Fibroblast of pulmonary artery (primary cell): ENCODE measurements at regions not wholly inside any gene's neighbourhood (a gene's known extent, or its start where the extent isn't known, plus 50 kb on each side); places are given as distances from the start of the nearest gene placed in this dataset.
A peak's percentile ranks its signal among the peaks of the same experiment; 100 is the strongest.

Experiments used
- DNase-seq: peaks from one replicate; pipeline ENCODE4 v3.0.0-alpha.2; 2010; ENCODE audit warnings: low read depth
- H3K4me3 ChIP-seq: replicated peaks from 2 replicates; pipeline ENCODE4 v1.5.1; 2011; ENCODE audit warnings: low read depth, mild to moderate bottlenecking, control low read depth, low read length, moderate library complexity
- TF ChIP-seq, protein P1 (sequence below): IDR thresholded peaks from 2 replicates; pipeline ENCODE4 v1.5.1; 2011; ENCODE audit warnings: mild to moderate bottlenecking, control low read depth, low read length, inconsistent platforms; ENCODE audit errors: missing control alignments

GRCh38 chr3:109927161-109927560 lies 589.8 kb upstream of the DPPA4 start:
- H3K4me3 ChIP-seq: no peak overlapping the region
- TF ChIP-seq, protein P1, sequence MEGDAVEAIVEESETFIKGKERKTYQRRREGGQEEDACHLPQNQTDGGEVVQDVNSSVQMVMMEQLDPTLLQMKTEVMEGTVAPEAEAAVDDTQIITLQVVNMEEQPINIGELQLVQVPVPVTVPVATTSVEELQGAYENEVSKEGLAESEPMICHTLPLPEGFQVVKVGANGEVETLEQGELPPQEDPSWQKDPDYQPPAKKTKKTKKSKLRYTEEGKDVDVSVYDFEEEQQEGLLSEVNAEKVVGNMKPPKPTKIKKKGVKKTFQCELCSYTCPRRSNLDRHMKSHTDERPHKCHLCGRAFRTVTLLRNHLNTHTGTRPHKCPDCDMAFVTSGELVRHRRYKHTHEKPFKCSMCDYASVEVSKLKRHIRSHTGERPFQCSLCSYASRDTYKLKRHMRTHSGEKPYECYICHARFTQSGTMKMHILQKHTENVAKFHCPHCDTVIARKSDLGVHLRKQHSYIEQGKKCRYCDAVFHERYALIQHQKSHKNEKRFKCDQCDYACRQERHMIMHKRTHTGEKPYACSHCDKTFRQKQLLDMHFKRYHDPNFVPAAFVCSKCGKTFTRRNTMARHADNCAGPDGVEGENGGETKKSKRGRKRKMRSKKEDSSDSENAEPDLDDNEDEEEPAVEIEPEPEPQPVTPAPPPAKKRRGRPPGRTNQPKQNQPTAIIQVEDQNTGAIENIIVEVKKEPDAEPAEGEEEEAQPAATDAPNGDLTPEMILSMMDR: no peak
- DNase-seq: peak; percentile 96

- DNase-seq: no peak
- H3K4me3 ChIP-seq: no peak overlapping the region
- TF ChIP-seq, protein P1: no peak
Measured at GRCh38 chr3:109927726-109928125, 590.4 kb upstream of the DPPA4 start.

DNA sequence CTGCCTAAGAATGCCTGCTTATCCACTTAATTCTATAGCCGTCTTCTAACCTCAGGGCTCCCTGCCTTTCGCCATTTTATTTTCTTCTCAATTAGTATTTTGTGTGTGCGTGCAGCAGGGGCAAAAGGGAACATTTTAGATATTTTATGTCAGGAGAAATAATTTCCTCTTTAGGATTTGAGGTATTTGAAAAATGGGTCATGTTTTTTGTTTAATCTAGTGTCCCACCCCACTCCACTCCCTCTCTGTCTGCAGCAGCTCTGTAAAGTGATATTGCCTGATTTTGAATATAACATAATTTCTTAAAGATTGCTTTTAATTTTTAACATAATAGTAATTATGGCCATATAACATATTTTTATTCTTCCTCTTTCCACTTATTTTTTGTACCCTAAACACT lies 593.2 kb upstream of the DPPA4 start:
- peak; percentile 6 for DNase-seq
- TF ChIP-seq, protein P1: no peak
- H3K4me3 ChIP-seq: no peak overlapping the region

GRCh38 chr3:109933576-109933975 lies 596.2 kb upstream of the DPPA4 start:
- DNase-seq: no peak
- H3K4me3 ChIP-seq: no peak overlapping the region
- TF ChIP-seq, protein P1: no peak

GRCh38 chr3:109939817-109940216 lies 602.5 kb upstream of the DPPA4 start:
- TF ChIP-seq, protein P1: no peak
- H3K4me3 ChIP-seq: no peak overlapping the region
- DNase-seq: no peak

GRCh38 chr3:109943181-109943580 lies 605.8 kb upstream of the DPPA4 start:
- no peak overlapping the region for H3K4me3 ChIP-seq
- DNase-seq: no peak
- TF ChIP-seq, protein P1: no peak

- H3K4me3 ChIP-seq: no peak overlapping the region
- TF ChIP-seq, protein P1: no peak
- DNase-seq: no peak
Measured at GRCh38 chr3:109944836-109945235, 607.5 kb upstream of the DPPA4 start.
